Gastroesophageal sphincter (tissue), 3 donors: ENCODE measurements at regions not wholly inside any gene's neighbourhood (a gene's known extent, or its start where the extent isn't known, plus 50 kb on each side); places are given as distances from the start of the nearest gene placed in this dataset.

ENCODE experiments used
- EP300 ChIP-seq: sonication (generic); formaldehyde crosslinking; IDR thresholded peaks from one replicate; pipeline ENCODE4 v1.6.1; 2017; ENCODE audit warnings: antibody characterized with exemption, mild to moderate bottlenecking
- POLR2A ChIP-seq, 2 donors: fragments of 450-650 bp; IDR thresholded peaks; one replicate each; pipeline ENCODE4 v1.6.1; 2017; ENCODE audit warnings: antibody characterized with exemption in 2 of 2, mild to moderate bottlenecking in 2 of 2, moderate library complexity in 1 of 2
- POLR2AphosphoS5 ChIP-seq: sonication (generic); formaldehyde crosslinking; IDR thresholded peaks from one replicate; pipeline ENCODE4 v1.6.1; 2017; ENCODE audit warnings: antibody characterized with exemption
- TF ChIP-seq, protein P1 (sequence below), 4 experiments: fragments of 200-600 bp in 2 of 4; fragments of 450-650 bp in 2 of 4; sonication (generic) in 1 of 4; IDR thresholded peaks; one replicate each; pipeline ENCODE4 v1.5.1; 2017 to 2019; ENCODE audit warnings: antibody characterized with exemption in 4 of 4, mild to moderate bottlenecking in 2 of 4, moderate library complexity in 2 of 4

DNA sequence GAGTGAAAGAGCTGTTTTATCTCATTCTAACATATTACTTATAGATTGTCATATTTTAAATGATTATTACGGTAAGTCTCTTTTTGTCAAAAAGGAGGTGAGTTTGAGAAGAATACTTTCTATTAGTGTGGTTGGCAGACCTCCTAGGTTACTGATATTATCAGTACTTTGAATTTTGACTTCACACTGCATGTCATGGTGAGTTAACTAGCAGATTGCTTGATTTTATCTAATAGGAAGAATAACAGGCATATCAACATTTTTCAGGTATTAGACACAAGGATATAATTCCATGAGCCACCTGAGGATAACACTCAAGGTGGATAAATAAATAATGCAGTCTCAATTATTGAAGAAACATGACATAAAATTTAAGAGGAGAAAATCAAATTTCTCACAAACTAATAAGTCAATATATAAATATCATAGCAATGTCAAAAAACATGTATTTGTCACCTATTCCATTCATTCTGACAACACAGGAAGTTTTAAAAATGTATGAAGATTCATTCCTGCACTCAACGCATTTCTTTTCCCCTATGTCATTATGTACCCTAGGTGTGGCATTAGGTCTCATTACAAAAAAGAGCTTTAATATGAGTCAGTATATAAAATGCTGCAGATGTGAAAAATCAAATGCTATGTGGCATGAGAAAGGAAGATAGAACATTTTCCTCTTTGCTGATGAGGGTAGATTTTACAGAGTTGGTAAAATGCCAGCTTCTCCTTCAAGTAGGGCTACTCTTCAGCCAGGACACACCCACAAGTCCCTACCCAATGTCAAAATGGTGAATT lies 1621.6 kb downstream of the REEP3 start:
- TF ChIP-seq, protein P1, sequence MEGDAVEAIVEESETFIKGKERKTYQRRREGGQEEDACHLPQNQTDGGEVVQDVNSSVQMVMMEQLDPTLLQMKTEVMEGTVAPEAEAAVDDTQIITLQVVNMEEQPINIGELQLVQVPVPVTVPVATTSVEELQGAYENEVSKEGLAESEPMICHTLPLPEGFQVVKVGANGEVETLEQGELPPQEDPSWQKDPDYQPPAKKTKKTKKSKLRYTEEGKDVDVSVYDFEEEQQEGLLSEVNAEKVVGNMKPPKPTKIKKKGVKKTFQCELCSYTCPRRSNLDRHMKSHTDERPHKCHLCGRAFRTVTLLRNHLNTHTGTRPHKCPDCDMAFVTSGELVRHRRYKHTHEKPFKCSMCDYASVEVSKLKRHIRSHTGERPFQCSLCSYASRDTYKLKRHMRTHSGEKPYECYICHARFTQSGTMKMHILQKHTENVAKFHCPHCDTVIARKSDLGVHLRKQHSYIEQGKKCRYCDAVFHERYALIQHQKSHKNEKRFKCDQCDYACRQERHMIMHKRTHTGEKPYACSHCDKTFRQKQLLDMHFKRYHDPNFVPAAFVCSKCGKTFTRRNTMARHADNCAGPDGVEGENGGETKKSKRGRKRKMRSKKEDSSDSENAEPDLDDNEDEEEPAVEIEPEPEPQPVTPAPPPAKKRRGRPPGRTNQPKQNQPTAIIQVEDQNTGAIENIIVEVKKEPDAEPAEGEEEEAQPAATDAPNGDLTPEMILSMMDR (IDR thresholded peaks at IDR 0.05): no peak
- TF ChIP-seq POLR2AphosphoS5 (no peak), EP300 (no peak), POLR2A (IDR thresholded peaks at IDR 0.05) (no peak)
